ENCODE measurements at regions not wholly inside any gene's neighbourhood (a gene's known extent, or its start where the extent isn't known, plus 50 kb on each side); places are given as distances from the start of the nearest gene placed in this dataset.

DNA sequence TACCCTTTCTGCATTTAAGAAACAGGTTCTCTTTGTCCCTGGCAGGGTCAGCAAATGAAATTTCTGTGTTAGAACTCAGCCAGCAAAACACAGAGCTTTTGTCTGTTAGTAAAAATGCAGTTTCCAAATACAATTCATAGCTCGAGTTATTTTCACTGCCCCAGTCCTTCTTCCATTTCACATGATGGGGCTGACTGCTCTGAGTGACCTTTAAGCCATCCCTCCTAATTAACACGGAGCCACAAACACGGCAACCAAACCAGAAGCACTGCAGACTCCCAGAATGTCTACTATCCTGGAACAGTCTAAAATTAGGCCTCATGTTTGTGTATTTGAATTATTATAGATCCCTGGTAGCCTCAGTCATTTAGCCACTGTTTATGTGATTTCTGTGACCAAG, 99.1 kb upstream of the RGS4 start:
- TF ChIP-seq CTCF (conservative IDR thresholded peaks at IDR 0.05; ENCODE audit: low read depth, low read length) (no peak), EZH2 (IDR thresholded peaks at IDR 0.05; ENCODE audit: borderline replicate concordance, low read depth, low read length, poor library complexity, severe bottlenecking) (no peak)
